ENCODE measurements at regions not wholly inside any gene's neighbourhood (a gene's known extent, or its start where the extent isn't known, plus 50 kb on each side); places are given as distances from the start of the nearest gene placed in this dataset.

DNA sequence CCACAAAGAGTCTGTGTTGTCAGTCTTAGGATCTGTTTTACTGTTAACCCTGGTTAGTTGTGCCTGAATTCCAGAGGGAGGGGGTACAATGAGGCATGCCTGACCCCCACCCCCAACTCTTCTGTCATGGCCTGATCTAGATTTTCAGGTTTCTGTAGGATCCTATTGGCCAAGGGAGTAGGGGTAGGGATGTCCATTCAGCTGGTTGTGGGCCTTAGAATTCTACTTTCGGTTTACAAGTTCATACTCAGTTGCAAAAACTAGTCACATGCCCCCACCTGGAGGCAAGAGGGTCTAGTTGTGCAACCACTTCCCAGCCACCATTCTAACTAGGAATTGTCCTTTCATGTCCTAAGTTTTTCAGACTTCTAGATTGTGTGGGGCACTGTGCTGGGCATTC is 94.3 kb upstream of the MBNL2 start:
- H3K9me3 ChIP-seq: no peaks in the 10 kb centered on the region

DNA sequence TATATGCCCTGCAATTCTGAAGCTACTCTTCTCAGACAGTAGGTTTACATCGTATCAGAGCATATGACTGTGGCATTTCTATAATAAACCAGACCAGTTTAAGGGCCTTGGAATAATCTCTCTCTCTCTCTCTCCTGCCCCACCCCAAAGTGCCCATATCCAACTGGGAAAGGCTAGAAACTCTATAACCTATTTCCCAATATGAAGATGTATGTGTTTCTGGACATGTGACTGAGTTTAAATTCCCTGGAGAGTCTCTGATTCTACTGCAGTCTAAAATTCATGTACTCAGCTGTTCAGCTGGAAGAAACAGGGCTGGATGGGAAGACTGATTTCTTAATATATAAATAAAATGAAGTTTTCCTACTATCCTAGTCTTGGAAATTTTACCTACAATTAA is 91.9 kb upstream of the MBNL2 start:
- Histone ChIP-seq H3K36me3 (no peaks in the 10 kb centered on the region), H3K27me3 (peaks cover 14% of the 10 kb centered on the region), H3K4me1 (ENCODE audit: control insufficient read depth in 1 of 2, insufficient read depth in 1 of 2, low read depth in 1 of 2, low read length in 1 of 2) (no peaks in the 10 kb centered on the region), H3K4me3 (ENCODE audit: low read depth in 1 of 2, low read length in 1 of 2) (no peak overlapping the region), H3K9me3 (no peaks in the 10 kb centered on the region), H3K27ac (no peak overlapping the region)
- no peak for TF ChIP-seq CTCF (IDR thresholded peaks at IDR 0.05)

More for the DNA sequence above, 94.3 kb upstream of the MBNL2 start:
- Histone ChIP-seq H3K36me3 (no peaks in the 10 kb centered on the region), H3K27ac (no peak overlapping the region), H3K4me1 (ENCODE audit: control insufficient read depth in 1 of 2, insufficient read depth in 1 of 2, low read depth in 1 of 2, low read length in 1 of 2) (no peaks in the 10 kb centered on the region), H3K4me3 (ENCODE audit: low read depth in 1 of 2, low read length in 1 of 2) (no peak overlapping the region), H3K27me3 (peaks cover 24% of the 10 kb centered on the region)
- TF ChIP-seq CTCF (IDR thresholded peaks at IDR 0.05): no peak

GRCh38 chr13:97131447-97131846 is 90.7 kb upstream of the MBNL2 start:
- H3K4me3 ChIP-seq (ENCODE audit: low read depth in 1 of 2, low read length in 1 of 2): no peak overlapping the region
- no peaks in the 10 kb centered on the region for H3K36me3 ChIP-seq
- no peaks in the 10 kb centered on the region for H3K4me1 ChIP-seq (ENCODE audit: control insufficient read depth in 1 of 2, insufficient read depth in 1 of 2, low read depth in 1 of 2, low read length in 1 of 2)
- H3K9me3 ChIP-seq: no peaks in the 10 kb centered on the region
- H3K27ac ChIP-seq: no peak overlapping the region
- no peak for TF ChIP-seq CTCF (IDR thresholded peaks at IDR 0.05)
- H3K27me3 ChIP-seq: peaks cover 3% of the 10 kb centered on the region

- H3K27me3 ChIP-seq: no peaks in the 10 kb centered on the region
- no peak for TF ChIP-seq CTCF (IDR thresholded peaks at IDR 0.05)
- no peaks in the 10 kb centered on the region for H3K4me1 ChIP-seq (ENCODE audit: control insufficient read depth in 1 of 2, insufficient read depth in 1 of 2, low read depth in 1 of 2, low read length in 1 of 2)
- H3K9me3 ChIP-seq: no peaks in the 10 kb centered on the region
- no peak overlapping the region for H3K27ac ChIP-seq
- H3K4me3 ChIP-seq (ENCODE audit: low read depth in 1 of 2, low read length in 1 of 2): no peak overlapping the region
- no peaks in the 10 kb centered on the region for H3K36me3 ChIP-seq
Measured at GRCh38 chr13:97133554-97133953, 88.6 kb upstream of the MBNL2 start.

DNA sequence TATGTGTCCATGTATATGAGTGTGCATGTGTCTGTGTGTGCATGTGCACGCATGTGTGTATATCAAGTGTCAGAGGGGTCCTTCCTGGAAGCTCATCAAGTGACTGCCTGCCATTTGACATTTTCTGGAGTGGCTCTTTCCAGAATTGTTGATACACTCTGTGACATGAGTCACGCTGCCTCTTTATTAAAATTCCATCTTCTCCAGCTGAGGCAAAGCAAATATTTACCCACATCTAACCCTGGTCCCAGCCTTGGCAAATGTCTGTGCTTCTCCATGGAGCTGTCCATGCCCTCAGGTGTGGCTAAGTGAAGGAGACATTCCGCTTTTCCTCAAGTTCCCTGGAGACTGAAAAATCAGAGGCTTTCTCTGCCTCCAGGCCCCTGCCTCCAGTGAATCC is 88.2 kb upstream of the MBNL2 start:
- Histone ChIP-seq H3K27ac (no peak overlapping the region), H3K4me1 (ENCODE audit: control insufficient read depth in 1 of 2, insufficient read depth in 1 of 2, low read depth in 1 of 2, low read length in 1 of 2) (no peaks in the 10 kb centered on the region), H3K36me3 (no peaks in the 10 kb centered on the region), H3K9me3 (no peaks in the 10 kb centered on the region), H3K27me3 (no peaks in the 10 kb centered on the region), H3K4me3 (ENCODE audit: low read depth in 1 of 2, low read length in 1 of 2) (no peak overlapping the region)
- no peak for TF ChIP-seq CTCF (IDR thresholded peaks at IDR 0.05)

Data from neutrophil (primary cell).